Prostate gland (tissue), 2 donors: ENCODE measurements at regions not wholly inside any gene's neighbourhood (a gene's known extent, or its start where the extent isn't known, plus 50 kb on each side); places are given as distances from the start of the nearest gene placed in this dataset.
"Not testable (repeated sequence)": the region's sequence is repeated elsewhere in the genome, so short reads cannot be mapped to it uniquely, and the experiment has no call there.

Source experiments
- DNase-seq: peaks from one replicate; pipeline ENCODE4 v3.0.0-alpha.2; 2019; ENCODE audit warnings: low spot score
- H3K27ac ChIP-seq, 2 donors: fragments of 200-600 bp; sonication (generic); 2 replicates each; pipeline ENCODE4 v1.5.1; 2017 to 2019
- H3K27me3 ChIP-seq: fragments of 200-600 bp; sonication (generic); replicated peaks from 2 replicates; pipeline ENCODE4 v1.5.1; 2019; ENCODE audit not compliant: insufficient read depth
- H3K36me3 ChIP-seq, 2 donors: fragments of 200-600 bp; sonication (generic); 1 replicate in 1 of 2; 2 replicates in 1 of 2; pipeline versions ENCODE4 v1.5.1 to v1.8.1; 2017 to 2019
- H3K4me1 ChIP-seq: fragments of 200-600 bp; sonication (generic); replicated peaks from 2 replicates; pipeline ENCODE4 v1.5.1; 2019
- H3K4me3 ChIP-seq, 2 donors: fragments of 200-600 bp; sonication (generic); 2 replicates each; pipeline ENCODE4 v1.5.1; 2017 to 2019
- H3K9me3 ChIP-seq: fragments of 200-600 bp; sonication (generic); 2 replicates; pipeline ENCODE4 v1.5.1; 2017
- CTCF ChIP-seq, 4 experiments: fragments of 200-600 bp in 2 of 4; fragments of 450-650 bp in 2 of 4; sonication (generic) in 2 of 4; IDR thresholded peaks; 1 replicate in 3 of 4; 2 replicates in 1 of 4; pipeline ENCODE4 v1.5.1; 2016 to 2019; ENCODE audit warnings: antibody characterized with exemption in 4 of 4, mild to moderate bottlenecking in 2 of 4, moderate library complexity in 2 of 4
- POLR2A ChIP-seq: fragments of 450-650 bp; IDR thresholded peaks from one replicate; pipeline ENCODE4 v1.6.1; 2016; ENCODE audit warnings: antibody characterized with exemption, mild to moderate bottlenecking
- POLR2AphosphoS5 ChIP-seq: sonication (generic); formaldehyde crosslinking; IDR thresholded peaks from one replicate; pipeline ENCODE4 v1.6.1; 2017; ENCODE audit warnings: antibody characterized with exemption
- WGBS: methylation state at CpG from one replicate; pipeline ENCODE4 v1.1.5; 2018; 5-methylcytosine and 5-hydroxymethylcytosine counted together
- intact Hi-C: fragments of 100-400 bp; cut with DNase I; formaldehyde crosslinking; loops from one replicate; pipeline ENCODE4 v1.14.2; 2022

GRCh38 chr14:30063746-30064145 is 136.1 kb upstream of the PRKD1 start:
- no peak for DNase-seq
- TF ChIP-seq POLR2A (no peak), CTCF (IDR thresholded peaks at IDR 0.05) (no peak)
- Histone ChIP-seq H3K9me3 (no peaks in the 10 kb centered on the region), H3K27ac (no peak overlapping the region), H3K36me3 (no peaks in the 10 kb centered on the region), H3K4me1 (no peaks in the 10 kb centered on the region), H3K27me3 (no peaks in the 10 kb centered on the region), H3K4me3 (no peak overlapping the region)
- intact Hi-C loops, result no loop called here
- 70% methylated on average over 2 of the region's 2 CpGs for WGBS

- Histone ChIP-seq H3K36me3 (no peaks in the 10 kb centered on the region), H3K9me3 (no peaks in the 10 kb centered on the region), H3K4me3 (no peak overlapping the region), H3K27ac (no peak overlapping the region), H3K4me1 (no peaks in the 10 kb centered on the region), H3K27me3 (no peaks in the 10 kb centered on the region)
- intact Hi-C loops, result no loop called here
- no peak for TF ChIP-seq CTCF (IDR thresholded peaks at IDR 0.05)
- TF ChIP-seq POLR2AphosphoS5, result no peak
- TF ChIP-seq POLR2A, result no peak
- DNase-seq, result no peak
Observed at GRCh38 chr14:30064454-30064853, 136.8 kb upstream of the PRKD1 start.

DNA sequence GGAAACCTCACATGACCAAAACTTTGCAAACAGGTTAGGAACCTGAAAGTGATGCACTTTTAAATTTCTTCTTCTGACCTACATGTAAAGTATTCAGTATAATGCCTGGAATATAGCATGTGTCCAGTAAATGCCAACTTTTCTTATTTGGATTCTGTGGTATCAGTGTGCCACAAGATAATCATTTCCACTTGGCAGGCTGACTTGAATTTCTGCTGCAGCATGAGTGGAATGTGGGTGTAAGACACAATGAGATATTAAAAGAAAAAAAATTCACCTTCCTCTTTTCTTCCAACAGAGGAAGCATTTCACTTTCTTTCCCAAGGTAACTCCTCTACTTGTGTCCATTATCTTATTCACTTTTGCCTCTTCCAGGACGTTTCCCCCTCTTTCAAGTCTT is 141.9 kb upstream of the PRKD1 start:
- Histone ChIP-seq H3K4me1 (no peaks in the 10 kb centered on the region), H3K27me3 (no peaks in the 10 kb centered on the region), H3K36me3 (no peaks in the 10 kb centered on the region), H3K9me3 (no peaks in the 10 kb centered on the region), H3K4me3 (no peak overlapping the region), H3K27ac (no peak overlapping the region)
- no peak for DNase-seq
- 51% methylated on average over 1 of the region's 1 CpG for WGBS
- TF ChIP-seq POLR2A, result no peak
- no peak for TF ChIP-seq POLR2AphosphoS5
- no peak for TF ChIP-seq CTCF (IDR thresholded peaks at IDR 0.05)
- intact Hi-C loops, result no loop called here

DNA sequence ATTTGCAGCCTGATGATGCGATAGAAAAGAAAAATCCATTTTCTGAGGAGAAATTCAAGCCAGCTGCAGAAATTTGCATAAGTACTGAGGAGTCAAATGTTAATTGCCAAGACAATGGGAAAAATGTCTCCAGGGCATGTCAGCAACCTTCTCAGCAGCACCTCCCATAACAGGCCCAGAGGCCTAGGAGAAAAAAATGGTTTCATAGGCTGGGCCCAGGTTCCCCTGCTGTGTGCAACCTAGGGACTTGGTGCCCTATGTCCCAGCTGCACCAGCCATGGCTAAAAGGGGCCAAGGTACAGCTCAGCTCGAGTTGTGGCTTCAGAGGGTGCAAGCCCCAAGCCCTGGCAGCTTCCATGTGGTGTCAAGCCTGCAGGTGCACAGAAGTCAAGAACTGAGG is 144.8 kb upstream of the PRKD1 start:
- H3K27ac ChIP-seq, H3K9me3 ChIP-seq, DNase-seq, H3K4me3 ChIP-seq, H3K4me1 ChIP-seq, intact Hi-C loops, H3K36me3 ChIP-seq, H3K27me3 ChIP-seq: not testable (repeated sequence)
- 24% methylated on average over 2 of the region's 2 CpGs for WGBS

GRCh38 chr14:30077946-30078345 is 150.3 kb upstream of the PRKD1 start:
- intact Hi-C loops, result no loop called here
- H3K4me3 ChIP-seq, result no peak overlapping the region
- no peaks in the 10 kb centered on the region for H3K36me3 ChIP-seq
- DNase-seq, result no peak
- no peak for TF ChIP-seq CTCF (IDR thresholded peaks at IDR 0.05)
- no peak for TF ChIP-seq POLR2A
- no peak for TF ChIP-seq POLR2AphosphoS5
- no peaks in the 10 kb centered on the region for H3K27me3 ChIP-seq
- H3K4me1 ChIP-seq, result no peaks in the 10 kb centered on the region
- H3K9me3 ChIP-seq, result no peaks in the 10 kb centered on the region
- 58% methylated on average over 2 of the region's 2 CpGs for WGBS
- H3K27ac ChIP-seq, result no peak overlapping the region
